Right cardiac atrium (tissue), 5 donors: ENCODE measurements at regions not wholly inside any gene's neighbourhood (a gene's known extent, or its start where the extent isn't known, plus 50 kb on each side); places are given as distances from the start of the nearest gene placed in this dataset.

Experiments used
- ATAC-seq, 2 donors: fragments of 200-7000 bp; cut with Tn5 transposase; one replicate each; pipeline versions ENCODE4 v1.8.0 to v1.9.1; 2020; ENCODE audit warnings: moderate library complexity in 2 of 2, mild to moderate bottlenecking in 1 of 2
- DNase-seq, 3 donors: peaks; one replicate each; pipeline ENCODE4 v3.0.0-alpha.2; 2020
- H3K27ac ChIP-seq: one replicate; pipeline ENCODE4 v1.5.1; 2013; ENCODE audit warnings: mild to moderate bottlenecking, low read length, control low read depth, moderate library complexity
- H3K27me3 ChIP-seq: one replicate; pipeline ENCODE4 v1.6.1; 2013; ENCODE audit not compliant: control insufficient read depth, insufficient read depth
- H3K4me1 ChIP-seq: one replicate; pipeline ENCODE4 v1.6.1; 2013; ENCODE audit warnings: low read length; ENCODE audit not compliant: control insufficient read depth, insufficient read depth
- H3K4me3 ChIP-seq: one replicate; pipeline ENCODE4 v1.5.1; 2013; ENCODE audit warnings: low read length, control low read depth
- H3K9me3 ChIP-seq: one replicate; pipeline ENCODE4 v1.6.1; 2013; ENCODE audit warnings: low read length; ENCODE audit not compliant: control insufficient read depth
- WGBS: extraction: QIAGEN DNeasy Blood & Tissue Kit; methylation state at CpG from one replicate; pipeline ENCODE4 v1.1.7; 2013; 5-methylcytosine and 5-hydroxymethylcytosine counted together
- intact Hi-C, 4 donors: fragments of 100-400 bp; cut with DNase I; formaldehyde crosslinking; loops; one replicate each; pipeline versions ENCODE4 v1.11.0 to v1.14.0; 2022 to 2023
- donor health status: healthy with polysubstance abuse.
- donor health status: DM: no; HTN: yes; CAD: no.
- donor health status: DM: no; HTN: no; CAD: no.
- donor health status: DM: no; HTN: yes; CAD: no; lungs with severe emphysema.
- donor health status: DM: yes; HTN: yes; CAD: no.

DNA sequence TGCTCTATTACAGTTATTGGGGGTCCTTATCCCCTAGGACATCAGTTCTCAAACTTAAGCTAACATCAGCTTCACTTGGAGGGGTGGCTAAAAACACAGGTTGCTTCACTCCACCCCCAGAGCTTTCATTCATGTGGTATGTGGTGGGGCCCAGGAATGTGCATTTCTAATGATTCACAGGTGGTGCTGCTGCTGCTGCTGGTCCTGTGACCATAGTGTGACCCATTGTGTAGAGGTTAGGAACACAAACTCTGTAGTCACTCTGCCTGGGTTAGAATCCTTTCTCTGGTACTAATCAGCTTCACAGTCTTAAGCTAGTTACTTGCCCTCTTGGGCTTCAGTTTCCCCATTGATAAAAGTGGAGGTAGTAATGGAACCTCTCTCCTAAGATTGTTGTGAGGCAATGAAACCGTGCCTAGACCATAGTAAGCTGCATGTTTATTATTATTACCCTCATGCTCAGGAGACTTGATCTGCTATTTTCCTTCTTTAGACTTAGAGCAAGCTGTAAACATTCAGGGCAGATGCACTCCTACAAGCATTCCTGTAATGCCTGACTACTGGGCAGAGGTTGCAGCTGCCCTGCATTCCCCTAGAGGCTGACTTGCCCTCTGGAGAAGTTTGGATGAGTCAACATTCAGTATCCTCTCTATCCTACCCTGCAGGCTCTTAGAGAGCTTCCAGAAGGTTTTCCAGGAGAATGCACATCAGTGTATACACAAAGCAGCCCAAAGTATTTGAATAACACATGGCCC lies 94.1 kb upstream of the ACSL4 start:
- no peaks in the 10 kb centered on the region for H3K9me3 ChIP-seq
- ATAC-seq (peak in 1 of 2 donors; percentile 25), DNase-seq (no peak)
- 77% methylated on average over 1 of the region's 1 CpG for WGBS
- H3K27ac ChIP-seq, result no peak overlapping the region
- H3K4me1 ChIP-seq, result peaks cover 2% of the 10 kb centered on the region
- no peak overlapping the region for H3K4me3 ChIP-seq
- H3K27me3 ChIP-seq, result no peaks in the 10 kb centered on the region
- intact Hi-C loops, result no loop called here

DNA sequence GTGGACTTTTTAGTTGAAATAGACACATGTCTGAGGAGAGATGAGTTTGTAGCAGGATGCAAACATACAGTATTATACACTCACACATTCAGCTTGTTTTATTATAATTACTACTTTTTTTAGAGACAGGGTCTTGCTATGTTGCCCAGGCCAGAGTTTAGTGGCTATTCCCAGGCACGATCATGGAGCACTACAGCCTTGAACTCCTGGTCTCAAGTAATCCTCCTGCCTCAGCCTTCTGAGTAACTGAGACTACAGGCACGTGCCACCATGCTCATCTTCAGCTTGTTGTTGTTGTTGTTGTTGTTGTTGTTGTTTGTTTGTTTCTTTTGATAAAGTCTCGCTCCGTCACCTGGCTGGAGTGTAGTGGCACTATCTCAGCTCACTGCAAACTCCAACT lies 94.7 kb upstream of the ACSL4 start:
- no peaks in the 10 kb centered on the region for H3K9me3 ChIP-seq
- ATAC-seq (no peak), DNase-seq (no peak)
- whole genome bisulfite sequencing, result 91% methylated on average over 4 of the region's 4 CpGs
- intact Hi-C loops, result no loop called here
- no peaks in the 10 kb centered on the region for H3K27me3 ChIP-seq
- no peak overlapping the region for H3K4me3 ChIP-seq
- no peaks in the 10 kb centered on the region for H3K4me1 ChIP-seq
- no peak overlapping the region for H3K27ac ChIP-seq

DNA sequence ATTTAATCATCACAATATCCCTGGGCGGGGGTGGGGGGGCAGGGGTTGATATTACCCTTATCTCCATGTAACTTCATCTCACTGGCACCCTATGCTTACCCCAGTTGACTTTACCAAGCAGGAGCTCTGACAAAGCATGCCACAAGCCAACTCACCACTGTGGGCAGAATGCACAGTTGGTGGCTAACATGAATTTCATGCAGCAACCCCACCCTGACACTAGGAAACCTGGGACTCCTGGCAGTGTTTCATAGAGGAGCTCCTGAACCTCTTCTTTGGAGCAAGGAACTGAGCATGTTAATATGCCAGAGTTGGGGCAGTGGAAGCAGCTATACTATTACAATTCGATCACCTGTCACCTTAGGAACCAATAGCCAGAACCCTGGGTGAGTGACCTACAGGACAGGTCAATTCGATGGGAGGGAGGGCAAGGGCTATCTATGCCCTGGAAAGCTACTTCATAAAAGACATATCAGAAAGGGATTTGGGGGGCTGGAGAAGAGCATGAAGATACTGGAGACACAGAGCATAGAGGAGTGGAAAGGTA lies 97.2 kb upstream of the ACSL4 start:
- H3K27ac ChIP-seq, result no peak overlapping the region
- intact Hi-C loops, result no loop called here
- WGBS, result 87% methylated on average over 3 of the region's 3 CpGs
- H3K4me3 ChIP-seq, result no peak overlapping the region
- H3K27me3 ChIP-seq, result no peaks in the 10 kb centered on the region
- H3K4me1 ChIP-seq, result no peaks in the 10 kb centered on the region
- no peak for ATAC-seq
- H3K9me3 ChIP-seq, result no peaks in the 10 kb centered on the region
- DNase-seq, result no peak

DNA sequence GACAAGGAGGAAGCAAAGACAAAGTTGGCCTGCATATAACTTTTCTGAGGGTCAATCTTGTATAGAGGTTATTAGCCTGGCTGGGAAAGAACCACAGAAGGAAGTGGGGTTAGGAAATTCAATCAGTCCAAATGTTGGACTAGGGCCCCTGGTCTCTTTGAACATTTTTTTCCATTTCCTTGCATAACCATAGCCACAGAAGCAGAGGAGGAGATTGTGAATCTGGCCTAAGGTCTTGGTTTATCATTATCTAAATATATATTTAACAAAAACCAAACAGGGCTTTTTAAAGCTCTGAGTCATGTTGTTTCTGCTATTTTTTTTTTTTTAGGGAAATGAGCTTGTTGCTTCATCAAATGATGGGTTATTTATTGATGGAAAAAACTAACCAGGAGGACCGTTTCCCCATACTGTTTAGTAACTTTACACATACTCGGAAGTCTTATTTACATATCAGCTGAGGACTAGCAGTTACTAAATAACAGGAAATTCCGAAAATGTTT lies 97.7 kb upstream of the ACSL4 start:
- intact Hi-C loops, result no loop called here
- no peaks in the 10 kb centered on the region for H3K27me3 ChIP-seq
- H3K4me1 ChIP-seq, result no peaks in the 10 kb centered on the region
- H3K27ac ChIP-seq, result no peak overlapping the region
- ATAC-seq (peak; percentile 41 to 90), DNase-seq (no peak)
- H3K4me3 ChIP-seq, result no peak overlapping the region
- WGBS, result 54% methylated on average over 3 of the region's 3 CpGs
- H3K9me3 ChIP-seq, result no peaks in the 10 kb centered on the region

DNA sequence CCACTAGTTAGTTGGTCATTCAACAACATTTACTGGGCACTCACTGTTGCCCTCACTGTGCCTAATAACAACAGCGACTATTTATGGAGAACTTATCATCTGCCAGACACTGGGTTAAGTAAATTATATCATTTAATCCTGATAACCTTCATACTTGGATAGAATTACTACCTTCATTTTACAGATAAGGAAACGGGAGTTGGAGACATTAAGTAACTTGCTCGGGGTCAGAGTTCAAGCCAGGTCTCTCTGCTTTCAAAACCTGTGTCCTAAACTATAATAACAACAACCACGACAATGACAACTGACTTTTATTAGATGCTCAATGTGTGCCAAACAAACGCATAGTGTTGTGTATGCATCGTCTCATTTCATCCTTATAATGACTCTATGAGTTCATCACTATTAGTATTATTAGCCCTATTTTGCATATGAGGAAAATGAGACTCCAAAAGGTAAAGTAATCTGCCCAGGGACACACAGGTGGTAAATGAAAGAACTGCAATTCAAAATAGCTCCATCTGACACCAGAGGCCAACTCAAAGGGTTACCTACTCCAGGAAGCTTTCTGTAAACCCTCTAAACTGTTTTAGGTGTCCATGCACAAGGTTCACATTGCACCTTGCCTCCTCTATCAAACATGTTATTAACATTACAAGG lies 98.4 kb upstream of the ACSL4 start:
- no peaks in the 10 kb centered on the region for H3K4me1 ChIP-seq
- no peaks in the 10 kb centered on the region for H3K27me3 ChIP-seq
- no peaks in the 10 kb centered on the region for H3K9me3 ChIP-seq
- DNase-seq, result no peak
- H3K4me3 ChIP-seq, result no peak overlapping the region
- 65% methylated on average over 6 of the region's 6 CpGs for WGBS
- ATAC-seq, result no peak
- no peak overlapping the region for H3K27ac ChIP-seq
- intact Hi-C loops, result no loop called here

DNA sequence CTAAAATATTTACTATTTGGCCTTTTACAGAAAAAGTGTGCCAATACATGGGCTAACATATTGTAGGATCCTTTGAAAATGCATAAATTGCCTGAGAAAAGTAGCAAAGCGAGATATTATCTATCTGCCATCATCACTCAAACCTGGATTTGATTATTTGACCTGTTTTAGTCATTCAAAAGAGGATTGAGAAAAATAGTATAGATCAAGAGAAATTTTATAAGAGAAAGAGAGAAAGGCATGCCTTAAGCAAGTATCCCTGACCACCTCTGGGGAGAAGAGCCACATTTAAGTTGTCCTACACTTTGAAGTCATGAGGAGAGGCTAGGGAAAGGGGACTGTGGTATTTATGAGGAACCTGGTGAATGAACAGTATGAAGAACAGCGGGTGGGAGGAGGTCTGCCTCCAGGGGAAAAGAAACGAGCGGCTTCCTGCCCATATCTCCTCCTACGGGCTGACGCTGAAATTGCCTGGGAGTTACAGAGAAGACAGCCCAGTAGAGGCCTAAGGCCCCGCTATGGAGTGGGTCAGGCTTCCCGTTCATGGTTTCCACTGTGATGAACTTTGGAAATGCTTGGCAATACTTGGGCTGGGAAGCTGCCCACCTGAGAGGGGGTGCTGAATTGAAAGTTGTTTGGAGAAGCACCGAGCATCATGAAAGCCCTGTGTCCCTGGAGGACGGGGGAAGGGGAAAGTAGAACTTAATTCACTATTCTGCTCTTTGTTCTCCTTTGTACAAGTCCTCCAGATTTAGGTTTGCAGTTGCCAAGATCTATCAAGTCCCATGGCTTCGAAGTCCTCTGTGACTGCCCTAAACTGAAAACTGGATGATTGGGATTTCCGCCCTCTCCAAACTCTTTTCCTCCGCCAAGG lies 106.9 kb upstream of the ACSL4 start:
- 51% methylated on average over 13 of the region's 13 CpGs for WGBS
- ATAC-seq (peak; percentile 75 to 77), DNase-seq (peak in 2 of 3 donors; percentile 40 to 43)
- Histone ChIP-seq H3K27me3 (no peaks in the 10 kb centered on the region), H3K4me3 (no peak overlapping the region), H3K9me3 (no peaks in the 10 kb centered on the region), H3K27ac (peak overlapping the region; percentile 75), H3K4me1 (peaks cover 2% of the 10 kb centered on the region)
- intact Hi-C loops, result no loop called here

DNA sequence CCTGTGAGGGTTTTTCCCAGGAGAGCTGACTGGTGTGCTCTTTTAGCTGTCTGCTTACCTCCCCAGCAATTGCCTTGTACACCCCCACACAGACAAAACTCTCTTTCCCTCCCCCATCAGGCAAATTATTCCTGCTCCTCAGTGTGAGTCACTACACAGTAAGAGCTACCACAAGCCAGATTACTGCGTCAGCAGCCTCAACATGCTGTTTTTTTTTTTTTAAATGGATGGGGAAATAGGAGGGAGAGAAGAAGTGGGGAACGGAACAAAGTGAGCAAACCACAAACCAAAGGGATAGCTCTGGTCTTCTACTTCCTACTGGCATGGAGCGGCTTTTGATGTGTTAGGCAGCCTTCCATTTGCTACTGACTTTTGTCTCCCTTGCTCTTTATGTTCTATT lies 107.5 kb upstream of the ACSL4 start:
- Histone ChIP-seq H3K4me3 (no peak overlapping the region), H3K27ac (peak overlapping the region; percentile 75), H3K27me3 (no peaks in the 10 kb centered on the region), H3K9me3 (no peaks in the 10 kb centered on the region), H3K4me1 (peaks cover 2% of the 10 kb centered on the region)
- intact Hi-C loops, result no loop called here
- ATAC-seq, result peak; percentile 91 to 92
- 59% methylated on average over 3 of the region's 3 CpGs for WGBS
- DNase-seq, result peak in 1 of 3 donors; percentile 36

DNA sequence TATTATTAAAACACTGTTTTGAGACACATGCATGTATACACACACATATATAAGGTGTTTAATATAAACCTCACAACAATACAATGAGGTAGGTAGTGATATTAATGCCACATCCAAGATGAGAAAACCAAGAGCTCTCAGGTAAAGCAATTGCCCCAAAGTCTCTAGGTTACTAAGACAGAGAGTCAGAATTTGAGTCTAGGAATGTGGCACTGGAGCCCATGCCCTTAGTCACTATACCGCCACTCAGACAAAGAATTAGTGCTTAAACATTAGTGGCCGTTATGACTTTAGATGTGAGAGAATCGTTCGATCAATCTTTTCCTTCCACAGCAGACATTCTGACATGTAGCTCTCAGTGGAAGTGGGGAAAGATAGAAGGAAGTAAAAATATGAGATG lies 108.2 kb upstream of the ACSL4 start:
- ATAC-seq (no peak), DNase-seq (no peak)
- no peak overlapping the region for H3K27ac ChIP-seq
- WGBS, result 94% methylated on average over 4 of the region's 4 CpGs
- intact Hi-C loops, result no loop called here
- H3K4me1 ChIP-seq, result peaks cover 2% of the 10 kb centered on the region
- H3K9me3 ChIP-seq, result no peaks in the 10 kb centered on the region
- no peak overlapping the region for H3K4me3 ChIP-seq
- H3K27me3 ChIP-seq, result no peaks in the 10 kb centered on the region

DNA sequence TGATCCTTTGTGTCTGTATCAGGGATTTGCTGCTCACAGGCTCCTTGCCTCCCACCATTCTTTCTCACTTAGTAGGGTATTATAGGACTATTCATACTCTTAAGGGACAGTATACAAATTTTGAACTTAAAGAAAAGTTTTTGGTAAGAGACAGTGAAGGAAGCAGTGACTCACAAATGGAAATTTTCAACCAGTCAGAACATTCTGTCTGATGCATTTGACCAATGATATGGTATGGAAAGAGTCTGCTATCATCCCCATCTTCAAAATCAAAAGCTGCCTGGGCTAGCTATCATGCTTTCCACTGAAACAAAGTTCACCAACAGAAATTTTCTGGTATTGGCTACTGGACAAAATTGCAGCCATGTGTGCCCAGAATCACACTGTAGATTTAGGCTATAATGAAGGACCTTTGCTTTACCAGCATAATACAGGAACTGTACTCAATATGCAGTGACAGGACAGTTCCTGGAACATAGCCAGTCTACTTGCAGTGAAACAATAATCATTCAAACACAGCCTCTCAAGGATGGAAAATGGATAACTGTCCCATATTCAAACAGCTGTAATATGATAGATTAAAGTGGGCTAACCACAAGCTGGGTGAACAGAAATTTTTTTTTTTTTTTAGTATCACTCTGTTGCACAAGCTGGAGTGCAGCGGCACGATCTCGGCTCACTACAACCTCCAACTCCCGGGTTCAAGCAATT lies 109.0 kb upstream of the ACSL4 start:
- no peak overlapping the region for H3K4me3 ChIP-seq
- ATAC-seq, result no peak
- H3K27me3 ChIP-seq, result no peaks in the 10 kb centered on the region
- WGBS, result 88% methylated on average over 4 of the region's 4 CpGs
- peaks cover 2% of the 10 kb centered on the region for H3K4me1 ChIP-seq
- no peak overlapping the region for H3K27ac ChIP-seq
- intact Hi-C loops, result no loop called here
- no peak for DNase-seq
- H3K9me3 ChIP-seq, result no peaks in the 10 kb centered on the region

DNA sequence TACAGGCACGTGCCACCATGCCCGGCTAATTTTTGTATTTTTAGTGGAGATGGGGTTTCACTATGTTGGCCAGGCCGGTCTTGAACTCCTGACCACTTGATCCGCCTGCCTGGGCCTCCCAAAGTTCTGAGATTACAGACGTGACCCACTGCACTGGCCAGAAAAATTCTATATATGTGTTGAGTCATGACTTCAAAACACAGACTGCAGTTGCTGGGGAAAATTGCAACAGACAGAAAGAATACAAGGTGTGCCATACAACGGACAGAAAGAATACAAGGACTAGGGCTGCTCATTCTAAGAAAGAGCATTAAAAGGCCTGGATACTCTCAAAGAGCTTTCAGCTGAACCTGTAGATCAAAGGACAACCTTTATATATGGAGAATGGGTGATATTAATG lies 109.6 kb upstream of the ACSL4 start:
- 88% methylated on average over 6 of the region's 6 CpGs for WGBS
- intact Hi-C loops, result no loop called here
- no peak overlapping the region for H3K4me3 ChIP-seq
- peaks cover 2% of the 10 kb centered on the region for H3K4me1 ChIP-seq
- no peak overlapping the region for H3K27ac ChIP-seq
- DNase-seq (no peak), ATAC-seq (no peak)
- H3K9me3 ChIP-seq, result no peaks in the 10 kb centered on the region
- H3K27me3 ChIP-seq, result no peaks in the 10 kb centered on the region
